ENCODE measurements at regions not wholly inside any gene's neighbourhood (a gene's known extent, or its start where the extent isn't known, plus 50 kb on each side); places are given as distances from the start of the nearest gene placed in this dataset.

DNA sequence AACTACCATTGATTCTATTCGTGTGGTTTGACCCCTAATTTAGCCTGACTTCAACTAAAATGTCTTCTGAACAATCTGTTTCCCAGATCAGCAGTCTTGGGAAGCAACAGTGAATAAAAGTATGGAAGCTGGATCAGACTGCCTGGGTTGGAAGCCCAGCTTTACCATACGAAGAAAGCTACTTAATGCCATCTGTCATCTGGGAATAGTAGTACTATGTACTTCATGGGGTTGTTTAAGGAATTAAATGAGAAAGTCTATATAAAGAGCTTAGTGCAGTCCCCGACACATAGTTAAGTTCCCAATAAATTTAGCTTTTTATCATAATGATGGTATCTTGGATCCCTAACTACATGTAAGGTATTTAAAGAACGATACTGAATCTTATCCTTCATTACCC is 151.5 kb upstream of the ERCC4 start:
- DNase-seq (ENCODE audit: extremely low spot score): no peak
- Histone ChIP-seq H3K4me3 (no peak overlapping the region), H3K27me3 (peaks cover 0 to 8% (median 0%) of the 10 kb centered on the region in 4 donors), H3K27ac (replicated peaks in 1 of 4) (no peak overlapping the region), H3K9me3 (no peaks in the 10 kb centered on the region), H3K36me3 (no peaks in the 10 kb centered on the region), H3K4me1 (no peaks in the 10 kb centered on the region)
- intact Hi-C loops (cut with DNase I): loop anchor here (5.0 kb wide), 1 partner anchor 1676 kb away; no protein-coding TSS in a partner anchor
- 88% methylated on average over 4 of the region's 4 CpGs for WGBS
- TF ChIP-seq EP300 (IDR thresholded peaks at IDR 0.05) (no peak), POLR2A (IDR thresholded peaks at IDR 0.05; ENCODE audit: low read depth) (no peak), POLR2AphosphoS5 (IDR thresholded peaks at IDR 0.05) (no peak)
- TF ChIP-seq, protein P1, sequence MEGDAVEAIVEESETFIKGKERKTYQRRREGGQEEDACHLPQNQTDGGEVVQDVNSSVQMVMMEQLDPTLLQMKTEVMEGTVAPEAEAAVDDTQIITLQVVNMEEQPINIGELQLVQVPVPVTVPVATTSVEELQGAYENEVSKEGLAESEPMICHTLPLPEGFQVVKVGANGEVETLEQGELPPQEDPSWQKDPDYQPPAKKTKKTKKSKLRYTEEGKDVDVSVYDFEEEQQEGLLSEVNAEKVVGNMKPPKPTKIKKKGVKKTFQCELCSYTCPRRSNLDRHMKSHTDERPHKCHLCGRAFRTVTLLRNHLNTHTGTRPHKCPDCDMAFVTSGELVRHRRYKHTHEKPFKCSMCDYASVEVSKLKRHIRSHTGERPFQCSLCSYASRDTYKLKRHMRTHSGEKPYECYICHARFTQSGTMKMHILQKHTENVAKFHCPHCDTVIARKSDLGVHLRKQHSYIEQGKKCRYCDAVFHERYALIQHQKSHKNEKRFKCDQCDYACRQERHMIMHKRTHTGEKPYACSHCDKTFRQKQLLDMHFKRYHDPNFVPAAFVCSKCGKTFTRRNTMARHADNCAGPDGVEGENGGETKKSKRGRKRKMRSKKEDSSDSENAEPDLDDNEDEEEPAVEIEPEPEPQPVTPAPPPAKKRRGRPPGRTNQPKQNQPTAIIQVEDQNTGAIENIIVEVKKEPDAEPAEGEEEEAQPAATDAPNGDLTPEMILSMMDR (IDR thresholded peaks at IDR 0.05): no peak

DNA sequence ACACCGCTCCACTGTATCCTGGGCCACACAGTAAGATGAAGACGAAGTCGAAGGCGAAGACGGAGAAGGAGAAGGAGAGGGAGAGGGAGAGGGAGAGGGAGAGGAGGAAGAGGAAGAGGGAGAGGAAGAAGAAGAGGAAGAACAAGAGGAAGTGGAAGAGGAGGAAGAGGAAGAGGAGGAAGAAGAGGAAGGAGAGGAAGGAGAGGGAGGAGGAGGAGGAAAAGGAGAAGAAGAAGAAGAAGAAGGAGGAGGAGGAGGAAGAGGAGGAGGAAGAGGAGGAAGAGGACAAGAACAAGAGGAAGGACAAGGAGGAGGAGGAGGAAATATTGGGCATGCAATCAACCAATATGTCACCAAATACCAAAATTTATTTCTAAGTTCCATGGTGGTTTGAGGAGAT is 149.5 kb upstream of the ERCC4 start:
- no peak overlapping the region for H3K27ac ChIP-seq (replicated peaks in 1 of 4)
- no peaks in the 10 kb centered on the region for H3K4me1 ChIP-seq
- peaks cover 0 to 8% (median 0%) of the 10 kb centered on the region in 4 donors for H3K27me3 ChIP-seq
- WGBS: 96% methylated on average over 5 of the region's 5 CpGs
- H3K4me3 ChIP-seq: no peak overlapping the region
- no peaks in the 10 kb centered on the region for H3K36me3 ChIP-seq
- intact Hi-C loops (cut with DNase I): no loop called here
- DNase-seq (ENCODE audit: extremely low spot score): no peak
- H3K9me3 ChIP-seq: peaks cover 0 to 3% (median 0%) of the 10 kb centered on the region in 4 donors
- no peak for TF ChIP-seq POLR2A (IDR thresholded peaks at IDR 0.05; ENCODE audit: low read depth)
- no peak for TF ChIP-seq EP300 (IDR thresholded peaks at IDR 0.05)

DNA sequence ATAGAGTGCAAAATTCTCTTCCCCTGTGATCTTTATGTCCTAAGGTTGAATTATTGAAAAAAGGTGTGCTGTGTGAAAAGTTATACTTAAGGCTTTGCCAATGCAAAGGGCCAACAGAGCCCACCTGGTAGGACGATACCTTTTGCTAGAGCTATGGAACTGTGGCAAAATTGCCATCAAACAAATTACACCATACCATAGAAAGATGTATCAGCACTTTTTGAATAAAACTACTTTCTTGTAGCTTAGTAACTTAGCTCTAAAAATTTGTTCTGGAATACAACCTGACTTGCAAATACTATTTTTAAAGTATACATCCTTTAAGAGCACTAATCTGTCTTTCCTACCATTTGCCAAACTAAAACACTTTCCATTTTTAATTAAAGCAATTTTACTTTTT is 147.2 kb upstream of the ERCC4 start:
- Histone ChIP-seq H3K36me3 (no peaks in the 10 kb centered on the region), H3K9me3 (peaks cover 0 to 12% (median 3%) of the 10 kb centered on the region in 4 donors), H3K4me1 (no peaks in the 10 kb centered on the region), H3K4me3 (no peak overlapping the region), H3K27me3 (peaks cover 0 to 8% (median 0%) of the 10 kb centered on the region in 4 donors), H3K27ac (replicated peaks in 1 of 4) (no peak overlapping the region)
- 88% methylated on average over 1 of the region's 1 CpG for WGBS
- intact Hi-C loops (cut with DNase I): no loop called here
- DNase-seq (ENCODE audit: extremely low spot score): no peak
- TF ChIP-seq EP300 (IDR thresholded peaks at IDR 0.05): no peak
- no peak for TF ChIP-seq POLR2AphosphoS5 (IDR thresholded peaks at IDR 0.05)
- TF ChIP-seq, protein P1 (IDR thresholded peaks at IDR 0.05): no peak
- TF ChIP-seq POLR2A (IDR thresholded peaks at IDR 0.05; ENCODE audit: low read depth): no peak

DNA sequence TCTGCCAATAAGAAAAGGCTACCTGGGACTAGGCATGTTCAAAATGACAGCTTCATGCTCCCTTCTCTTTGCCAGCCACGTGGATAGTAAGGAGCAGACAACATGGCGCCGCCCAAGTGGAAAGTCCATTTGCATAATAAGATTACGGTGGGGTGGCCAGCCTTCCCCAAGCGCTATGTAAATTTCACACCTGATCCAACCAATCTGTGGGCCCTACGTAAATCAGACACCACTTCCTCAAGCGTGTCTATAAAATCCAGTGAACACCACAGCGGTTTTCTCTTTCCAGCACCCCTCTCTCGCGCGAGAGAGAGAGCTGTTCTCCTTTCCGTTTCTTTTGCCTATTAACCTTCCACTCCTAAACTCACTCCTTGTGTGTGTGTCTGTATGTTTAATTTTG is 140.3 kb upstream of the ERCC4 start:
- H3K36me3 ChIP-seq: no peaks in the 10 kb centered on the region
- peaks cover 0 to 16% (median 0%) of the 10 kb centered on the region in 4 donors for H3K27me3 ChIP-seq
- DNase-seq (ENCODE audit: extremely low spot score): no peak
- 86% methylated on average over 11 of the region's 12 CpGs for WGBS
- H3K27ac ChIP-seq (replicated peaks in 1 of 4): no peak overlapping the region
- H3K9me3 ChIP-seq: peaks cover 0 to 29% (median 3%) of the 10 kb centered on the region in 4 donors
- no peak overlapping the region for H3K4me3 ChIP-seq
- intact Hi-C loops (cut with DNase I): no loop called here
- H3K4me1 ChIP-seq: peaks cover 0 to 3% (median 0%) of the 10 kb centered on the region in 4 donors
- TF ChIP-seq, protein P1 (IDR thresholded peaks at IDR 0.05): no peak
- no peak for TF ChIP-seq EP300 (IDR thresholded peaks at IDR 0.05)
- TF ChIP-seq POLR2AphosphoS5 (IDR thresholded peaks at IDR 0.05): no peak
- TF ChIP-seq POLR2A (IDR thresholded peaks at IDR 0.05; ENCODE audit: low read depth): no peak

DNA sequence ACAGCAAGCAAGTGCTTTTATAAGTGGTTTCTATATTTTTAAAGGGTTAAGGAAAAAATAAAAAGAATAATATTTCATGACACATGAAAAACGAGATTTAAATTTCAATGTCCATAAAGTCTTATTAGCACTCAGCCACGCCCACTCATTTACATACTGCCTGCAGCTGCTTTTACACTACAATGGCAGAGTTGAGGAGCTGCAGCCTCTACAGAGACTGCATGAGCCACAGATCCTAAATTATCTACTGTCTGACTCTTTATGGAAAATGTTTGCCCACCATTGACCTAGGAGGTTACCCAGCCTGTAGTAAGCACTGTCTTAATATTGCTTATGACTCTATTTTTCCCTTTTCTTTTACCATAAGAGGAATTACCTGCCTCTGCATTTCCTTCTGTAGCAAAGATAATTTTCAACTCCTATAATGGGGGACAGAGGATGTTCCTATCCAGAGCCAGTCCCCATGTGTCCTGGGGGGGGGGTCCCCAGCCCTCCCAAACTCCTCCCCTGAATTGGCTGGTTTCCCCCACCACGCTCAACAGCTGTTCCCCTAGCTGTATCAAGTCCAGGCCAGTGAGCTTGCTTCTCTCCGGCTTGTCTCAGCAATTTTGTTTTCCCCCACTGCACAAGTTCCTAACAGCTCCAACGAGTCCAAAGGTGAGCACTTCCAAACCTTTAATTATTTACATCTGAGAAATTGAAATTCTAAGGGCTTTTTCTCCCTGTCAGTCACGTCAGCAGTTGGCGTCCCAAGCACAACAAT is 139.4 kb upstream of the ERCC4 start:
- TF ChIP-seq EP300 (IDR thresholded peaks at IDR 0.05) (no peak), POLR2A (IDR thresholded peaks at IDR 0.05; ENCODE audit: low read depth) (no peak), POLR2AphosphoS5 (IDR thresholded peaks at IDR 0.05) (no peak)
- TF ChIP-seq, protein P1 (IDR thresholded peaks at IDR 0.05): no peak
- intact Hi-C loops (cut with DNase I): no loop called here
- Histone ChIP-seq H3K9me3 (peaks cover 0 to 28% (median 3%) of the 10 kb centered on the region in 4 donors), H3K36me3 (no peaks in the 10 kb centered on the region), H3K4me1 (peaks cover 0 to 3% (median 0%) of the 10 kb centered on the region in 4 donors), H3K27ac (replicated peaks in 1 of 4) (no peak overlapping the region), H3K4me3 (no peak overlapping the region), H3K27me3 (peaks cover 0 to 16% (median 0%) of the 10 kb centered on the region in 4 donors)
- WGBS: 46% methylated on average over 7 of the region's 7 CpGs
- no peak for DNase-seq (ENCODE audit: extremely low spot score)
